Prostate gland (tissue), 2 donors: ENCODE measurements at regions not wholly inside any gene's neighbourhood (a gene's known extent, or its start where the extent isn't known, plus 50 kb on each side); places are given as distances from the start of the nearest gene placed in this dataset.
"Not testable (repeated sequence)": the region's sequence is repeated elsewhere in the genome, so short reads cannot be mapped to it uniquely, and the experiment has no call there.

Experiments used
- DNase-seq: peaks from one replicate; pipeline ENCODE4 v3.0.0-alpha.2; 2019; ENCODE audit warnings: low spot score
- H3K27ac ChIP-seq, 2 donors: fragments of 200-600 bp; sonication (generic); 2 replicates each; pipeline ENCODE4 v1.5.1; 2017 to 2019
- H3K27me3 ChIP-seq: fragments of 200-600 bp; sonication (generic); replicated peaks from 2 replicates; pipeline ENCODE4 v1.5.1; 2019; ENCODE audit not compliant: insufficient read depth
- H3K36me3 ChIP-seq, 2 donors: fragments of 200-600 bp; sonication (generic); 1 replicate in 1 of 2; 2 replicates in 1 of 2; pipeline versions ENCODE4 v1.5.1 to v1.8.1; 2017 to 2019
- H3K4me1 ChIP-seq: fragments of 200-600 bp; sonication (generic); replicated peaks from 2 replicates; pipeline ENCODE4 v1.5.1; 2019
- H3K4me3 ChIP-seq, 2 donors: fragments of 200-600 bp; sonication (generic); 2 replicates each; pipeline ENCODE4 v1.5.1; 2017 to 2019
- H3K9me3 ChIP-seq: fragments of 200-600 bp; sonication (generic); 2 replicates; pipeline ENCODE4 v1.5.1; 2017
- CTCF ChIP-seq, 4 experiments: fragments of 200-600 bp in 2 of 4; fragments of 450-650 bp in 2 of 4; sonication (generic) in 2 of 4; IDR thresholded peaks; 1 replicate in 3 of 4; 2 replicates in 1 of 4; pipeline ENCODE4 v1.5.1; 2016 to 2019; ENCODE audit warnings: antibody characterized with exemption in 4 of 4, mild to moderate bottlenecking in 2 of 4, moderate library complexity in 2 of 4
- POLR2A ChIP-seq: fragments of 450-650 bp; IDR thresholded peaks from one replicate; pipeline ENCODE4 v1.6.1; 2016; ENCODE audit warnings: antibody characterized with exemption, mild to moderate bottlenecking
- POLR2AphosphoS5 ChIP-seq: sonication (generic); formaldehyde crosslinking; IDR thresholded peaks from one replicate; pipeline ENCODE4 v1.6.1; 2017; ENCODE audit warnings: antibody characterized with exemption
- WGBS: methylation state at CpG from one replicate; pipeline ENCODE4 v1.1.5; 2018; 5-methylcytosine and 5-hydroxymethylcytosine counted together
- intact Hi-C: fragments of 100-400 bp; cut with DNase I; formaldehyde crosslinking; loops from one replicate; pipeline ENCODE4 v1.14.2; 2022

- no peak for TF ChIP-seq POLR2A
- TF ChIP-seq POLR2AphosphoS5 = no peak
- no peak for TF ChIP-seq CTCF (IDR thresholded peaks at IDR 0.05)
- H3K4me1 ChIP-seq = no peaks in the 10 kb centered on the region
- no peaks in the 10 kb centered on the region for H3K27me3 ChIP-seq
- H3K36me3 ChIP-seq = no peaks in the 10 kb centered on the region
- intact Hi-C loops = no loop called here
- no peak overlapping the region for H3K27ac ChIP-seq
- 56% methylated on average over 1 of the region's 1 CpG for WGBS
- no peak for DNase-seq
- no peaks in the 10 kb centered on the region for H3K9me3 ChIP-seq
- no peak overlapping the region for H3K4me3 ChIP-seq
Measured at GRCh38 chr2:236834284-236834683, 251.4 kb upstream of the COPS8 start.

- Histone ChIP-seq H3K4me3 (no peak overlapping the region), H3K27ac (no peak overlapping the region), H3K36me3 (no peaks in the 10 kb centered on the region), H3K27me3 (no peaks in the 10 kb centered on the region), H3K9me3 (no peaks in the 10 kb centered on the region), H3K4me1 (no peaks in the 10 kb centered on the region)
- intact Hi-C loops = no loop called here
- DNase-seq = no peak
- no peak for TF ChIP-seq POLR2AphosphoS5
- no peak for TF ChIP-seq CTCF (IDR thresholded peaks at IDR 0.05)
- TF ChIP-seq POLR2A = no peak
- WGBS = 92% methylated on average over 2 of the region's 2 CpGs
Measured at GRCh38 chr2:236835307-236836024, 250.2 kb upstream of the COPS8 start.

- DNase-seq, H3K27me3 ChIP-seq, H3K36me3 ChIP-seq, intact Hi-C loops, H3K27ac ChIP-seq, H3K4me1 ChIP-seq, H3K4me3 ChIP-seq, H3K9me3 ChIP-seq: not testable (repeated sequence)
- WGBS = 90% methylated on average over 2 of the region's 2 CpGs
Measured at GRCh38 chr2:236836028-236836427, 249.7 kb upstream of the COPS8 start.

GRCh38 chr2:236840215-236840614, 245.5 kb upstream of the COPS8 start:
- TF ChIP-seq POLR2A (no peak), CTCF (IDR thresholded peaks at IDR 0.05) (no peak), POLR2AphosphoS5 (no peak)
- Histone ChIP-seq H3K4me1 (no peaks in the 10 kb centered on the region), H3K36me3 (no peaks in the 10 kb centered on the region), H3K9me3 (no peaks in the 10 kb centered on the region), H3K4me3 (no peak overlapping the region), H3K27ac (no peak overlapping the region), H3K27me3 (no peaks in the 10 kb centered on the region)
- no peak for DNase-seq
- WGBS = 43% methylated on average over 3 of the region's 3 CpGs
- intact Hi-C loops = no loop called here

- Histone ChIP-seq H3K27ac (no peak overlapping the region), H3K4me3 (no peak overlapping the region), H3K27me3 (no peaks in the 10 kb centered on the region), H3K9me3 (no peaks in the 10 kb centered on the region), H3K36me3 (no peaks in the 10 kb centered on the region), H3K4me1 (no peaks in the 10 kb centered on the region)
- TF ChIP-seq CTCF (IDR thresholded peaks at IDR 0.05) = no peak
- no peak for TF ChIP-seq POLR2AphosphoS5
- no peak for TF ChIP-seq POLR2A
- WGBS = 84% methylated on average over 7 of the region's 7 CpGs
- DNase-seq = no peak
- intact Hi-C loops = no loop called here
Measured at GRCh38 chr2:236840857-236841256, 244.8 kb upstream of the COPS8 start.
